ENCODE measurements at regions not wholly inside any gene's neighbourhood (a gene's known extent, or its start where the extent isn't known, plus 50 kb on each side); places are given as distances from the start of the nearest gene placed in this dataset.
"Not testable (repeated sequence)": the region's sequence is repeated elsewhere in the genome, so short reads cannot be mapped to it uniquely, and the experiment has no call there.

- DNase-seq (ENCODE audit: low read depth, low spot score); dilution Hi-C loops (cut with MboI; ENCODE audit: extremely low pct_ligation_motif_present, low sequenced_read_pairs); H3K79me2 ChIP-seq (ENCODE audit: control insufficient read depth, insufficient read depth, low read length); H3K4me3 ChIP-seq (ENCODE audit: control insufficient read depth in 2 of 3, extremely low read depth in 1 of 3, insufficient read depth in 2 of 3, low read depth in 1 of 3, low read length in 3 of 3); H3K9ac ChIP-seq (ENCODE audit: control insufficient read depth, extremely low read depth, insufficient read depth, low read length); H4K20me1 ChIP-seq (ENCODE audit: control insufficient read depth, extremely low read depth, insufficient read depth, low read length); FAIRE-seq; H3K27ac ChIP-seq (ENCODE audit: control insufficient read depth, insufficient read depth, low read length); H3K4me1 ChIP-seq (ENCODE audit: control insufficient read depth, extremely low read depth, insufficient read depth, low read length); H3K9me3 ChIP-seq (ENCODE audit: control insufficient read depth, low read depth, low read length); H2AFZ ChIP-seq (ENCODE audit: control insufficient read depth, low read length); H3K36me3 ChIP-seq (ENCODE audit: control insufficient read depth in 2 of 2, extremely low read depth in 1 of 2, insufficient read depth in 2 of 2, low read length in 2 of 2); H3K27me3 ChIP-seq (ENCODE audit: control insufficient read depth, extremely low read depth, insufficient read depth, low read length); H3K4me2 ChIP-seq (ENCODE audit: control insufficient read depth, extremely low read depth, insufficient read depth, low read depth, low read length); H3K9me1 ChIP-seq (ENCODE audit: control insufficient read depth, extremely low read depth, insufficient read depth, low read length): not testable (repeated sequence)
These were observed 51.7 kb upstream of the PAXBP1 start for GRCh38 chr21:32823296-32823695.

GRCh38 chr21:32824950-32825349, 53.4 kb upstream of the PAXBP1 start:
- TF ChIP-seq CTCF (optimal IDR thresholded peaks at IDR 0.05 in 1 of 3, IDR thresholded peaks at IDR 0.05 in 1 of 3, conservative IDR thresholded peaks at IDR 0.05 in 1 of 3; ENCODE audit: extremely low read depth in 1 of 3, insufficient read depth in 2 of 3, low read length in 3 of 3) (no peak), EZH2 (IDR thresholded peaks at IDR 0.05; ENCODE audit: low read length) (no peak)

More at GRCh38 chr21:32824950-32825349, 53.4 kb upstream of the PAXBP1 start:
- H2AFZ ChIP-seq (ENCODE audit: control insufficient read depth, low read length) = no peak overlapping the region
- dilution Hi-C loops (cut with MboI; ENCODE audit: extremely low pct_ligation_motif_present, low sequenced_read_pairs) = no loop called here
- no peaks in the 10 kb centered on the region for H3K9me1 ChIP-seq (ENCODE audit: control insufficient read depth, extremely low read depth, insufficient read depth, low read length)
- H3K4me2 ChIP-seq (ENCODE audit: control insufficient read depth, extremely low read depth, insufficient read depth, low read depth, low read length) = no peak overlapping the region
- DNase-seq (ENCODE audit: low read depth, low spot score) = no peak
- H3K9ac ChIP-seq (ENCODE audit: control insufficient read depth, extremely low read depth, insufficient read depth, low read length) = no peak overlapping the region
- no peaks in the 10 kb centered on the region for H3K27me3 ChIP-seq (ENCODE audit: control insufficient read depth, extremely low read depth, insufficient read depth, low read length)
- H4K20me1 ChIP-seq (ENCODE audit: control insufficient read depth, extremely low read depth, insufficient read depth, low read length) = no peaks in the 10 kb centered on the region
- no peak overlapping the region for H3K27ac ChIP-seq (ENCODE audit: control insufficient read depth, insufficient read depth, low read length)
- H3K4me1 ChIP-seq (ENCODE audit: control insufficient read depth, extremely low read depth, insufficient read depth, low read length) = no peaks in the 10 kb centered on the region
- no peaks in the 10 kb centered on the region for H3K9me3 ChIP-seq (ENCODE audit: control insufficient read depth, low read depth, low read length)
- FAIRE-seq = no peak
- H3K4me3 ChIP-seq (ENCODE audit: control insufficient read depth in 2 of 3, extremely low read depth in 1 of 3, insufficient read depth in 2 of 3, low read depth in 1 of 3, low read length in 3 of 3) = no peak overlapping the region
- H3K79me2 ChIP-seq (ENCODE audit: control insufficient read depth, insufficient read depth, low read length) = no peaks in the 10 kb centered on the region
- no peaks in the 10 kb centered on the region for H3K36me3 ChIP-seq (ENCODE audit: control insufficient read depth in 2 of 2, extremely low read depth in 1 of 2, insufficient read depth in 2 of 2, low read length in 2 of 2)

All from keratinocyte (primary cell).